ENCODE measurements at regions not wholly inside any gene's neighbourhood (a gene's known extent, or its start where the extent isn't known, plus 50 kb on each side); places are given as distances from the start of the nearest gene placed in this dataset.

DNA sequence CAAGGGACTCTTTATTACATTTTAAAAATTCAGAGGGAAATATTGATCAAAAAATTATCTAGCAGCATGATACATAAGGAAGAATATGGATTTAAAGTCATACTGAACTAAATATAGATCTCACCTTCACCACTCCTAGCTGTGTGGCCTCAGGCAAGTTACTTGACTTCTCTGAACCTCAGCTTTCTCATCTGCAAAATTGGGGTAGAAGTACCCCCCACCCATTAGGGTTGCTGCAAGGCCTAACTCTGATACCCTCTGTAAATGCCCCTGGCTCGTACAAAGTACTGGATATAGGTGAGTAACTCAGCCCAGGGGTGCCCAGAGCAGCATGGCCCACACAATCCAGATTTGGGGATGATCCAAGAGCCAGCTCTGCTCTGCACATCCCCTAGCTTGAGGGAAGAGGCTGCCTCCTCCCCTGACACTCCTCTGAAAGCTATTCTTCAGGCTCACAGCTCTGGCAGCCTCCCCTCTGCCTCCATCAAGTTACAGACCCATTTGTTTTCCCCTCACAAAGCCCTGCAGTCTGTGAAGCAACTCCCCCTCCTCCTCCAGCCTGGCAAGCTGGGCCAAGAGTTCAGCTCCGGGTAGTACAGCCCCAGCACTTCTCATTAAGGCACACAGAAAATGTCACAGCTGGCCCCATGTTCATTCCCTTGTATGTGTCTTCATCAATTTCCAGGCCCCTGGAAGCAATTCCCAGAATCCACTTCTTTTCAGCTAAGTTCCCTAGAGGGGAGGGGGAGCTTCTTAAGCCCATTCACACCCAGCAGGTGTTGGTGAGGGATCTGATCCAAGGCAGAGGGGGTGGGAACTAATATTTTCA lies 143.7 kb downstream of the PLPP3 start (continued):
- TF ChIP-seq RCOR2 (CRISPR knock-in tag; IDR thresholded peaks at IDR 0.05) (peak; percentile 58; the same call in 1 of the 2 replicates), ARHGAP35 (CRISPR knock-in tag; IDR thresholded peaks at IDR 0.05; ENCODE audit: borderline replicate concordance) (no peak), HOXD1 (CRISPR knock-in tag; IDR thresholded peaks at IDR 0.05) (no peak), ZNF768 (CRISPR knock-in tag; IDR thresholded peaks at IDR 0.05) (peak; percentile 95), RBAK (CRISPR knock-in tag; IDR thresholded peaks at IDR 0.05) (no peak)
- TF ChIP-seq, protein P1, sequence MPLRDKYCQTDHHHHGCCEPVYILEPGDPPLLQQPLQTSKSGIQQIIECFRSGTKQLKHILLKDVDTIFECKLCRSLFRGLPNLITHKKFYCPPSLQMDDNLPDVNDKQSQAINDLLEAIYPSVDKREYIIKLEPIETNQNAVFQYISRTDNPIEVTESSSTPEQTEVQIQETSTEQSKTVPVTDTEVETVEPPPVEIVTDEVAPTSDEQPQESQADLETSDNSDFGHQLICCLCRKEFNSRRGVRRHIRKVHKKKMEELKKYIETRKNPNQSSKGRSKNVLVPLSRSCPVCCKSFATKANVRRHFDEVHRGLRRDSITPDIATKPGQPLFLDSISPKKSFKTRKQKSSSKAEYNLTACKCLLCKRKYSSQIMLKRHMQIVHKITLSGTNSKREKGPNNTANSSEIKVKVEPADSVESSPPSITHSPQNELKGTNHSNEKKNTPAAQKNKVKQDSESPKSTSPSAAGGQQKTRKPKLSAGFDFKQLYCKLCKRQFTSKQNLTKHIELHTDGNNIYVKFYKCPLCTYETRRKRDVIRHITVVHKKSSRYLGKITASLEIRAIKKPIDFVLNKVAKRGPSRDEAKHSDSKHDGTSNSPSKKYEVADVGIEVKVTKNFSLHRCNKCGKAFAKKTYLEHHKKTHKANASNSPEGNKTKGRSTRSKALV (CRISPR knock-in tag; IDR thresholded peaks at IDR 0.05), result no peak

DNA sequence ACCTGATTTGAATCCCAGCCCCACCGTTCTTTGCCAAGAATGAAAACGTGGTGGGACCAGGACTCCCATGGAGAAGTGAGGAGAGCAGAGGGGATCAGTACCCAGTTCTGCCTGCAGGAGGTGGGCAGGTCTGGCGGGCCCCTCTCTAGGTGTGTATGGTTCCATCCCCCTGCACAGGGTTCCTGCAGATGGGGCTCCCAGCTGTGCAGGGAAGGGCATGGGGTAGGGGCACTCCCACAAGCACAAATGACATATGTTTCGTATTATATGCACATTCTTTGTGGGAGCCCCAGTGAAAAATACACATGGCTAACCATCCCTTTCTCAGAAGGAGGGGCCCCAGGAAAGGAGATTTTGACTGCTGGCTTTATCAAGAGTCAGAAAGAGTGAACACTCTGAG lies 144.6 kb downstream of the PLPP3 start:
- intact Hi-C loops (cut with micrococcal nuclease; ENCODE audit: unreplicated experiment), result no loop called here
- H4K20me1 ChIP-seq (ENCODE audit: insufficient read depth, low read length), result no peaks in the 10 kb centered on the region
- no peaks in the 10 kb centered on the region for H3K27me3 ChIP-seq (ENCODE audit: control insufficient read depth in 1 of 2, insufficient read depth in 2 of 2, low read length in 2 of 2)
- ATAC-seq (peak; percentile 74), FAIRE-seq (peak; percentile 15), DNase-seq (ENCODE audit: low spot score) (no peak)
- ChIA-PET CTCF (ENCODE audit: low intra/inter-chr PET ratio, low total read pairs) (no interaction called here), POLR2A (interaction anchor here (0.9 to 1.7 kb wide), 5 partner anchors 10 to 135 kb away, joined by 3 to 7 read pairs (median 4); no protein-coding TSS in a partner anchor)
- H3K4me3 ChIP-seq (replicated peaks in 1 of 3; ENCODE audit: insufficient read depth in 1 of 3, low read depth in 2 of 3, low read length in 3 of 3), result no peak overlapping the region
- TF ChIP-seq ZNF672 (CRISPR knock-in tag; IDR thresholded peaks at IDR 0.05) (no peak), SMC3 (IDR thresholded peaks at IDR 0.05; ENCODE audit: low read length) (peak; percentile 18; the same call in 1 of the 2 replicates), KLF13 (CRISPR knock-in tag; IDR thresholded peaks at IDR 0.05) (no peak), CHD4 (IDR thresholded peaks at IDR 0.05; ENCODE audit: borderline replicate concordance, low read length) (peak; percentile 6; the same call in 1 of the 2 replicates), RAD21 (CRISPR knock-in tag; IDR thresholded peaks at IDR 0.05) (peak; percentile 39; the same call in 1 of the 2 replicates), EED (CRISPR knock-in tag; IDR thresholded peaks at IDR 0.05) (no peak)
- TF ChIP-seq, protein P2, sequence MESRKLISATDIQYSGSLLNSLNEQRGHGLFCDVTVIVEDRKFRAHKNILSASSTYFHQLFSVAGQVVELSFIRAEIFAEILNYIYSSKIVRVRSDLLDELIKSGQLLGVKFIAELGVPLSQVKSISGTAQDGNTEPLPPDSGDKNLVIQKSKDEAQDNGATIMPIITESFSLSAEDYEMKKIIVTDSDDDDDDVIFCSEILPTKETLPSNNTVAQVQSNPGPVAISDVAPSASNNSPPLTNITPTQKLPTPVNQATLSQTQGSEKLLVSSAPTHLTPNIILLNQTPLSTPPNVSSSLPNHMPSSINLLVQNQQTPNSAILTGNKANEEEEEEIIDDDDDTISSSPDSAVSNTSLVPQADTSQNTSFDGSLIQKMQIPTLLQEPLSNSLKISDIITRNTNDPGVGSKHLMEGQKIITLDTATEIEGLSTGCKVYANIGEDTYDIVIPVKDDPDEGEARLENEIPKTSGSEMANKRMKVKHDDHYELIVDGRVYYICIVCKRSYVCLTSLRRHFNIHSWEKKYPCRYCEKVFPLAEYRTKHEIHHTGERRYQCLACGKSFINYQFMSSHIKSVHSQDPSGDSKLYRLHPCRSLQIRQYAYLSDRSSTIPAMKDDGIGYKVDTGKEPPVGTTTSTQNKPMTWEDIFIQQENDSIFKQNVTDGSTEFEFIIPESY (CRISPR knock-in tag; IDR thresholded peaks at IDR 0.05), result peak; percentile 55; the same call in 1 of the 2 replicates
- no peaks in the 10 kb centered on the region for H3K36me3 ChIP-seq (replicated peaks in 1 of 2; ENCODE audit: control insufficient read depth in 1 of 2, insufficient read depth in 2 of 2, low read length in 2 of 2)
- in situ Hi-C loops (cut with HindIII; ENCODE audit: extremely low pct_ligation_motif_present, low pct_unique_long_range_greater_than_20kb), result no loop called here
- 47% methylated on average over 4 of the region's 4 CpGs for WGBS (ENCODE audit: low lambda C conversion rate)
- H3K27ac ChIP-seq (ENCODE audit: extremely low read length, insufficient read depth, low read length), result peak overlapping the region; percentile 3
- peaks cover 95% of the 10 kb centered on the region for H3K4me1 ChIP-seq (ENCODE audit: insufficient read depth, low read length)
- H3K4me2 ChIP-seq (ENCODE audit: low read depth, low read length), result no peak overlapping the region
- BruUV-seq (replicated peaks), result no TSS peak
- H3K79me2 ChIP-seq (ENCODE audit: insufficient read depth, low read length), result no peaks in the 10 kb centered on the region
- no peak overlapping the region for H2AFZ ChIP-seq (ENCODE audit: low read length)
- no peak overlapping the region for H3K9ac ChIP-seq (ENCODE audit: insufficient read depth, low read depth, low read length)
- H3K9me3 ChIP-seq (ENCODE audit: low read length), result no peaks in the 10 kb centered on the region
